ENCODE measurements at regions not wholly inside any gene's neighbourhood (a gene's known extent, or its start where the extent isn't known, plus 50 kb on each side); places are given as distances from the start of the nearest gene placed in this dataset.

DNA sequence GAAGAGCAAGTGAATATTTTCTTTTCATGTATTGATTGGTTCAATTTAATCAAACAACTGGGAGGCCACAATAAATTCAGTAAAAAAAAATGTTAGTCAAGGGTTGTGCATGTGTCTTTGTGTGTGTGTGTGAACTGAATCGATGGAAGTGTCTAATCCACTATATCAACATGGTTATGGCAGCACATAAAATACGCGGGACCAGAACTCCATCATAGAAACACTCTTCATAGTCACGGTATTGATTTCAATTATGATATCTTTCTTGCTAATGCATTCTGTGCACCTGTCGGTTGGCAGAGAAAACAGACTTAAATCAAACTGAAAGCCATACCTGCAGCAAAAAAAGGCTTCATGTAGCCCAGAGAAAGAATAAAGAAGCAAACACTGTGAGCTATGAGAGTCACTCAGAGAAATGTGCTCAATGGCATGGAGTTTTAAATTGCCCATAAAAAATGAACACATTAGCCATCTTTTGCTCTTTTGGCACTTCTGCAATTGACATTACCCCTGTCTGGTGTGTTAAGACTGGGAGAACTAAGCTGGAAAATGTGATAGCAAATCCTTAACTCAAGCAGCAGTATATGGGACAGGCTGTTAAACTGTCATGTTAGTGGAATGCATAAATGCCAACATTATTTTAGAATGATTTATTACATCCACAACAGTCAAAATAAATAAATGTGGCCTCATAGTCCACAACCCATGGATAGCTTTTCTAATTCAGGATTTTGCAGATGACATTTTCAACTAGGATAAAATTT lies 642.4 kb upstream of the C9orf72 start:
- DNase-seq, result no peak

DNA sequence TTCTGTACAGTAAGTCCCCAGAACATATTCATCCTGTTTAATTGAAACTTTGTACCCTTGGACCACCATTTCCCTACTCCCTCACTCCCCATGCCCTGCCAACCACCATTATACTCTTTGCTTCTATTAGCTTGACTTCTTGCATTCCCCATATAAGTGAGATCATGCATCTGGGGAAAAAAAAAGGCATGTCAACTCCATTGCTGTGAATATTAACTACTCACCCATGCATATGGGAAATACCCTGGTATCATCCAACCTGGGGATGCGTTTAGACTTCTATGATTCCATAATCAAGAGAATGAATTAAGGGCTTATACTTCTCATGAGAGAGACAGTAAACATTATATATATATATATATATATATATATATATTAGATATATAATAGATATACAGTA lies 659.4 kb upstream of the C9orf72 start:
- no peak for DNase-seq

GRCh38 chr9:28234133-28234893 lies 661.0 kb upstream of the C9orf72 start:
- no peak for DNase-seq

GRCh38 chr9:28234894-28235277 lies 661.6 kb upstream of the C9orf72 start:
- no peak for DNase-seq

DNA sequence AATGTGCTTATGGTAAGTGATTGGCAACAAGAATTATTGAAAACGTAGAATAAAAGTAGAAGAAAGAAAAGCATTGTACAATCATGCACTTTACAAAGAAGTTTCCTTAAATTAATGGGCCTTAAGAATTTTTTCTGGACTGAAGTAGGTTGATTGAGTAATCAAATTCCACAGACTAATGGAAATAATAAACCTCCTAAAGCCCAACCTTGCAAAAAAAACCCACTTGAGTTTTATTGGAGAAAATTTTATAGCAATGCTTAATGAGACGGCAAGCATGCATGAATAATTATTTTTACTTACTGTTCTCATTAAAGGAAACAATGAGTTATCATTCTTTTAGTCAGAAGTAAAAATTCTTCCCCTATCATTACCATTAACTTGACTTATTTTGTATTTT lies 676.1 kb upstream of the C9orf72 start:
- DNase-seq, result no peak

- no peak for DNase-seq
Measured at GRCh38 chr9:28255174-28255573, 681.9 kb upstream of the C9orf72 start.

- DNase-seq, result no peak
Measured at GRCh38 chr9:28260330-28260729, 687.0 kb upstream of the C9orf72 start.

DNA sequence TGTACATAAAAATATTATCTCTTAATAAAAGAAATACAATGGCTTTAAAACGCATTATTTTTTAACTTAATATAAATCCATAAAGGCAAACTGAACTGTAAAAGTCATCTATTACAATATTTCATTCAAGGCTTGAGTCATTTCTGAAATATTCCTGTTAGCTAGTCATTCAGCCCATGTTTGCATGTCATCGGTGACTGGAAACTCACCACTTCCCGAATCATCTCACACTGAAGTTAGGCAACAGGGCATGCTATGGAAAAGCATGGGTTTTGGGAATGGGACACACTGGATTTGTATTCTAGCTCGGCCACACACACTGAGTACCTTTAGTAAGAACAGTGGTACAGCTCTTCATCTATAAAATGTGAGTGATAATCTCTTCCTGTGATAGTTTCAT lies 691.1 kb upstream of the C9orf72 start:
- DNase-seq, result no peak

DNA sequence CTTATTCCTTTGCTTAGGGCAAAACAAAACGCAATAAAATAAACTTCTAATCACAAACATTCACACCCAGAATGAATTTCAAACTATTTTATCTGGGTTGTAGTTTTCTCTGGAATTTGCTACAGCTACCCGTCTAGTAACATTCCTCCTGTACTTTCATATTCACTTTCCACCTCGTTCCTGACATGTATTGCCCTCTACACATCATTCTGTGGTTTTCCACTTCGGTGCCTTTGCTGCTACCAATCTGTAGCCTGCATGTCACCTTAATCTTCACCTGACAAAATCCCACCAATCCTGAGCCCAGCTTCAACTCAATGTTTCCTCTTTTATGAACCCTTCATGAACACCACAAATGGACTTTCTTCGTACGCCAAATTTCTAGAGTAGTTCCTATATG lies 694.1 kb upstream of the C9orf72 start:
- DNase-seq, result no peak

DNA sequence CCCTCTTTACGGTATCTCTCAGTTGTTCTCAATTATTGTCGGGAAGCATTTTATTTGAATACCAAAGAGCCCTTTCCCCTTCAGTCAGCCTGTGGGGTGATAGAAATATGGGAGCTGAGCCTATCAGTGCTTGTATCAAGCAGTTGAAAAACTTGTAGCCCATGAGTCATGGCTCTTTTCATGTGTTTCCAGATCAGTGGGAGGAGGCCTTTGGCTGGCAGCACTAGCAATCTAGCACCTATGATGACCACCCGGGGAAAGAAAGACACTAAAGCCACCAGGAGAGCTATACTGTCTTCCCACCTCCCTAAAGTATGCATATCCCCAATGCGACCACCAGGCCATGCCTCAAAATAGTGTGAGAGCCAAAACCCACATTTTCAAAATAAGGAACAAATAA lies 696.9 kb upstream of the C9orf72 start:
- DNase-seq, result no peak

- DNase-seq, result no peak
Measured at GRCh38 chr9:28272127-28272526, 698.8 kb upstream of the C9orf72 start.

DNA sequence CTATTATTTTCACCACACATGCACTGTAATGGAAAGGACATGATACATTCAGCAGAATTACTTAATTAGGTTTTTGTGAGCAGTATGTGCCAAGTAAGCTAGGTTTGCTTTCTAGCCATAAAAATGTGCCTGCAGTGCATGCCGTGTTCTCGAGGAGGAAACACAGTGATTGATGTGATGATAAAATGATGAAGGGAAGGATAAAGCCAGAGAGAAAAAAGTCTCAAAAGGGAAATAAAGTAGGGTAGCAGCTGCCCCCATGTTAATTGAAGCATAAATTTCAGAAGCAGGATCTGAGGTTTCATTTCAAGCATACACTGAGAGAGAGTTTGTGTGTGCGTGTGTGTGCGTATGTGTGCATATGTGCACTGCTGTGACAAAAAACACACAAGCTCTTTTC lies 714.2 kb upstream of the C9orf72 start:
- no peak for DNase-seq

DNA sequence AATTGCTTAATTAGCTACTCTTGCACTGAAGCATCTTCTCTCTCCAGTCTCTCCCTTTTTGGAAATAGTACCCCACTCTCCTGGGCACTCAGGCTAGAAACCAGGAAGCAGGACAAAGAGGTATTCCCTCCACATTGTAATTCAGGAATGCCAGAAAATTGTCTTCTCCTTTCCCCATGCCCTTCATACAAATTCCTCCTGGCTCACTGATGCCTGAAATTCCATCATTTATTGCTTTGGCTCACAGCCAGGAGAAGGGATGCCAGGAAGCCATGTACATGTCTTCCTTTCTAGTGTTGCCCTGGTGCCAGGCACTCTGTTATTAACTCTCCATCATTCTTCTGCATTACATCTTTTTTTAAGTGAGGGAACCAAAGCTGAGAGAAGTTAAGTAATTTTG lies 716.5 kb upstream of the C9orf72 start:
- DNase-seq, result no peak

DNA sequence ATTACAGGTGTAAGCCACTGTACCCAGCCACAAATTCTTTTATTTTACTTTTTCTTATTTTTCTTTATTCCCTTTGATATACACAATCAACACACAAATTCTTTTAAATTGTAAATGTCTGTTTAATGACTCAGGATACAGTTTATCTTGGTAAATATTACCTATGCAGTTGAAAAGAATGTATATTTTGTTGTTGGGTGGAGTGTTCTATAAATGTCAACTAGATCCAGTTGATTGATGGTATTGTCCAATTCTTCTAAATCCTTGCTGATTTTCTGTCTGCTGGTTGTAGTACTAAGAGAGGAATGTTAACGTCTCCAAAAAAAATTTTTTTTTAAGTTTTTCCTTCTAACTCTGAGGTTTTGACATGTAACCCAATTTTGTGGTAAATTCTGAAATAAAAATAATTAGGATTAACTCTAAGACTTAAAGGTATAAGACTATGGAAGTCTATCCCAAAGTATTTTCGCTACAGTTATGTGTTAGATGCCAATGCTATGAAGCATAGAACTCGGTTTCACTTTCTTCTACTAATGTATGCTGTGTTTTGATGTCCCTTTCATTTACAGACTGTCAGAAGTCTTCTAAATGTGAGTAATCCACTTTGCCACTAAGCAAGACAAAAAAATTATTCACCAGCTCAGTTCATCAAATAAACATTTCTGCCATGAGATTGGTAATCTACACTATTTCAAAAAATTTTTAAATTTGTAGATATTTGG lies 720.2 kb upstream of the C9orf72 start:
- DNase-seq, result no peak

GRCh38 chr9:28301281-28301680 lies 728.0 kb upstream of the C9orf72 start:
- no peak for DNase-seq

GRCh38 chr9:28317745-28318144 lies 744.5 kb upstream of the C9orf72 start:
- no peak for DNase-seq

- DNase-seq, result no peak
Measured at GRCh38 chr9:28318515-28318914, 745.2 kb upstream of the C9orf72 start.

GRCh38 chr9:28319981-28320380 lies 746.7 kb upstream of the C9orf72 start:
- no peak for DNase-seq

GRCh38 chr9:28320616-28321015 lies 747.3 kb upstream of the C9orf72 start:
- no peak for DNase-seq

- DNase-seq, result no peak
Measured at GRCh38 chr9:28329323-28329722, 756.0 kb upstream of the C9orf72 start.

- DNase-seq, result no peak
Measured at GRCh38 chr9:28332648-28333047, 759.4 kb upstream of the C9orf72 start.

GRCh38 chr9:28341913-28342312 lies 768.6 kb upstream of the C9orf72 start:
- DNase-seq, result no peak

DNA sequence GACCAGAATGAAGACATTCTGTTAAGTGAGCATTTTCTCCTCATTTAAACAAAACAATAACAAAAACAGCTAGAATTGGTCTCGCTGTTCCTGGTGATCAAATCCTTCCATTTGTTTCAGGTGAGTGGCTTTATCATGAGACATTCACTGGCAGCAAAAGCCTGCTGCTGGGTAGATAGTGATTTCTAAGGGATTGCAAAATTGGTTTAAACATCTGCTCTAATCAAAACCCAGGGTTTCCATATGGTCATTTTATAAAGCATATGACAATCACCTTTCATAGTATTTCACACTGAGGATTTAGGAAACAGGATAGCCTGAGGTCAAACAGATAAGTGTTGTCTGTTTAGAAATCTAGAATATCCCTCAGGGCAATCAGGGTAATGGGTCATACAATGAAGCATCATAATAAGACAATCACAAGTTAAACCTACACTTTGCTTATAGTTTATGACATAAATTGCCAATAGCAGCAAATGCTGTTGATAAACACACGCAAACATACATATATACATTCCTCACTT lies 769.6 kb upstream of the C9orf72 start:
- DNase-seq, result no peak

DNA sequence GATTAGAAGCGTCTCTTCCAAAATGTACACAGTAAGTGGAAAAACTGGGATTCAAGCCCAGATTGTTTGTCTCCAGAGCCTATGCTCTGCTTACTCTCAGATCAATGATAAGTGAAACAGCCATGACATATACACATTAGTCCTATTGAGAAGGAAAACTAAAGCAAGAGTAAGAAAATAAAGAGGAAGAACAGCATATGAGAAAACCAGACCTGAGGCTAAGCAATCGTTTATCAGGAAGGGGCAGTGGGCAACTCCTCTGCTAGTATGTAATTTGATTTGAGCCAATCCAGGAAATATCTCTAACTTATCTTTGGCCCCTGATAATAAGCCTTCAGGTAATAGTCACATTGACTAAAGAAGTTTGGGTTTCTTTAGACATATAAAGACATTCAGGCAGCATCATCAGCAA lies 789.9 kb upstream of the C9orf72 start:
- DNase-seq, result no peak

Data from CD4-positive, alpha-beta T cell treated with Interferon gamma for 1 hour (primary cell).